Colonic mucosa (tissue), 4 donors: ENCODE measurements at regions not wholly inside any gene's neighbourhood (a gene's known extent, or its start where the extent isn't known, plus 50 kb on each side); places are given as distances from the start of the nearest gene placed in this dataset.
"Not testable (repeated sequence)": the region's sequence is repeated elsewhere in the genome, so short reads cannot be mapped to it uniquely, and the experiment has no call there.

Experiments used
- DNase-seq: peaks from one replicate; pipeline ENCODE4 v3.0.0-alpha.2; 2020
- H3K27ac ChIP-seq: fragments of 200-600 bp; one replicate; pipeline ENCODE4 v1.8.0; 2021
- H3K27me3 ChIP-seq: fragments of 200-600 bp; one replicate; pipeline ENCODE4 v1.8.0; 2021
- H3K36me3 ChIP-seq: fragments of 200-600 bp; one replicate; pipeline ENCODE4 v1.8.0; 2021
- H3K4me1 ChIP-seq: fragments of 200-600 bp; one replicate; pipeline ENCODE4 v1.8.0; 2021; ENCODE audit warnings: mild to moderate bottlenecking
- H3K4me3 ChIP-seq: fragments of 200-600 bp; one replicate; pipeline ENCODE4 v1.8.0; 2021
- H3K9ac ChIP-seq, 2 donors: one replicate each; pipeline ENCODE4 v1.7.0; 2013; ENCODE audit warnings: control low read depth in 2 of 2, low read depth in 2 of 2, low read length in 2 of 2
- H3K9me3 ChIP-seq: fragments of 200-600 bp; one replicate; pipeline ENCODE4 v1.8.0; 2021
- intact Hi-C: fragments of 100-400 bp; cut with DNase I; formaldehyde crosslinking; loops from one replicate; pipeline ENCODE4 v1.14.1; 2022
- TF ChIP-seq, protein P1 (sequence below): fragments of 200-600 bp; IDR thresholded peaks from one replicate; pipeline ENCODE4 v1.8.0; 2022; ENCODE audit warnings: antibody characterized with exemption, mild to moderate bottlenecking
- donor health status: healthy.
- donor health status: DM: no; HTN: no; CAD: no.
- donor health status: DM: no; HTN: no; CAD: no.

DNA sequence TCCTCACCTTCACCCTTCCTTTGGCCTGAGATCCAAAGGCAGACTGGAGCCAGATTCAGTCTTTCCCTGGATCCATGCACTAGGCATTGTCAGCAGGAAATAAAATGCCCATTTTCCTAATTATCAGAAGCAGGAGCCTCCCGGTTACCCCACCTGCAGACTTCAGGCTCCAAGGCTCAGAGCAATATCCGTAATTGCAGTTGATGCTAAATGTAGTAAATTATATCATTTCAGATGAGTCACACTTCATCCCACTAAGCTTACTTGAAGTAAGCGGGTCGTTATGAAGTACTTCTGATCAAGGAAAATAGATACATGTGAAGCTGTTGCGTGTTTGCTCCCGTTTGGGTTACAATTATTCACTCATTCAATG lies 110.7 kb upstream of the SFSWAP start:
- TF ChIP-seq, protein P1, sequence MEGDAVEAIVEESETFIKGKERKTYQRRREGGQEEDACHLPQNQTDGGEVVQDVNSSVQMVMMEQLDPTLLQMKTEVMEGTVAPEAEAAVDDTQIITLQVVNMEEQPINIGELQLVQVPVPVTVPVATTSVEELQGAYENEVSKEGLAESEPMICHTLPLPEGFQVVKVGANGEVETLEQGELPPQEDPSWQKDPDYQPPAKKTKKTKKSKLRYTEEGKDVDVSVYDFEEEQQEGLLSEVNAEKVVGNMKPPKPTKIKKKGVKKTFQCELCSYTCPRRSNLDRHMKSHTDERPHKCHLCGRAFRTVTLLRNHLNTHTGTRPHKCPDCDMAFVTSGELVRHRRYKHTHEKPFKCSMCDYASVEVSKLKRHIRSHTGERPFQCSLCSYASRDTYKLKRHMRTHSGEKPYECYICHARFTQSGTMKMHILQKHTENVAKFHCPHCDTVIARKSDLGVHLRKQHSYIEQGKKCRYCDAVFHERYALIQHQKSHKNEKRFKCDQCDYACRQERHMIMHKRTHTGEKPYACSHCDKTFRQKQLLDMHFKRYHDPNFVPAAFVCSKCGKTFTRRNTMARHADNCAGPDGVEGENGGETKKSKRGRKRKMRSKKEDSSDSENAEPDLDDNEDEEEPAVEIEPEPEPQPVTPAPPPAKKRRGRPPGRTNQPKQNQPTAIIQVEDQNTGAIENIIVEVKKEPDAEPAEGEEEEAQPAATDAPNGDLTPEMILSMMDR: no peak
- H3K36me3 ChIP-seq: no peaks in the 10 kb centered on the region
- intact Hi-C loops: no loop called here

DNA sequence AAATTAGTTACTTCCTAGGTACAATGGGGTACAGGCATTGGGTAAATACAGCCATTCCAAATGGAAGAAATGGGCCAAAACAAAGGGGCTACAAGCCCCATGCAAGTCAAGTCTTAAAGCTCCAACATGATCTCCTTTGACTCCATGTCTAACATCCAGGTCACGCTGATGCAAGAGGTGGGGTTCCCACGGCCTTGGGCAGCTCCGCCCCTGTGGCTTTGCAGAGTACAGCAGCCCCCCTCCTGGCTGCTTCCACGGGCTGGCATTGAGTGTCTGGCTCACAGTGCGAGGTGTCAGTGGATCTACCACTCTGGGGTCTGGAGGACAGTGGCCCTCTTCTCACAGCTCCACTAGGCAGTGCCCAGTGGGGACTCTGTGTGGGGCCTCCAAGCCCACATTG lies 109.4 kb upstream of the SFSWAP start:
- intact Hi-C loops, DNase-seq, H3K36me3 ChIP-seq, H3K4me1 ChIP-seq, H3K9me3 ChIP-seq, H3K27me3 ChIP-seq, H3K27ac ChIP-seq, H3K9ac ChIP-seq, H3K4me3 ChIP-seq: not testable (repeated sequence)

More for the DNA sequence above, 110.7 kb upstream of the SFSWAP start:
- DNase-seq: no peak
- Histone ChIP-seq H3K27me3 (no peaks in the 10 kb centered on the region), H3K4me3 (no peak overlapping the region), H3K9me3 (no peaks in the 10 kb centered on the region), H3K27ac (no peak overlapping the region), H3K9ac (no peak overlapping the region), H3K4me1 (no peaks in the 10 kb centered on the region)

DNA sequence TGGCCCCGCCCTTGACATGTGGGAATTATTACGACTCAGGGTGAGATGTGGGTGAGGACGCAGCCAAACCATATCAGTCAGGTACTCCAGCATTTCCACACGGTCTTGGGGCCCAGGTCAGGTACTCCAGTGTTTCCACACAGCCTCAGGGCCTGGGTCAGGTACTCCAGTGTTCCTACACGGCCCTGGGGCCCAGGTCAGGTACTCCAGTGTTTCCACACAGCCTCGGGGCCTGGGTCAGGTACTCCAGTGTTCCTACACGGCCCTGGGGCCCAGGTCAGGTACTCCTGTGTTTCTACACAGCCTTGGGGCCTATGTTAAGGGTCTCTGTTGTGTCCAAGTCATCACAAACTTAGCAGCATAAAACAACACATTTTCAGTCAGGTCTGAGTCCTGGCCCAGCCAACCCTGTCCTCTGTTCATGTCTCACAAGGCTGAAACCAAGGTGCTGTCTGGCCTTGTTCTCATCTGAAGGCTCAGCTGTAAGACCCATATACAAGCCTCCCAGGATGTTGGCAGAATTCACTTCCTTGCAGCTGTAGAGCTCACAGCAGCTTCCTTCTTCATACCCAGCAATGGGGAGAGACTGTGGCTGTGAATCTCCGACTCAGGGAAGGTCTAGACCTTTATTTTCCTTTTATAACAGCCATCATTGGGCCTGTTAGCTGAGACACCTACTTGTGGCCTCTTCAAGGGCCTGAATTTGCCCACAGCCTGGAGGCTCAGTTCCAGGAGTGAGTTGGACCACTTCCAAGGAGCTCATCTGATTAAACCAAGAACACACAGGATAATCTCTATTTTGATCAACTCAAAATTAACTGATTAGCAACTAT lies 107.6 kb upstream of the SFSWAP start:
- intact Hi-C loops: no loop called here

DNA sequence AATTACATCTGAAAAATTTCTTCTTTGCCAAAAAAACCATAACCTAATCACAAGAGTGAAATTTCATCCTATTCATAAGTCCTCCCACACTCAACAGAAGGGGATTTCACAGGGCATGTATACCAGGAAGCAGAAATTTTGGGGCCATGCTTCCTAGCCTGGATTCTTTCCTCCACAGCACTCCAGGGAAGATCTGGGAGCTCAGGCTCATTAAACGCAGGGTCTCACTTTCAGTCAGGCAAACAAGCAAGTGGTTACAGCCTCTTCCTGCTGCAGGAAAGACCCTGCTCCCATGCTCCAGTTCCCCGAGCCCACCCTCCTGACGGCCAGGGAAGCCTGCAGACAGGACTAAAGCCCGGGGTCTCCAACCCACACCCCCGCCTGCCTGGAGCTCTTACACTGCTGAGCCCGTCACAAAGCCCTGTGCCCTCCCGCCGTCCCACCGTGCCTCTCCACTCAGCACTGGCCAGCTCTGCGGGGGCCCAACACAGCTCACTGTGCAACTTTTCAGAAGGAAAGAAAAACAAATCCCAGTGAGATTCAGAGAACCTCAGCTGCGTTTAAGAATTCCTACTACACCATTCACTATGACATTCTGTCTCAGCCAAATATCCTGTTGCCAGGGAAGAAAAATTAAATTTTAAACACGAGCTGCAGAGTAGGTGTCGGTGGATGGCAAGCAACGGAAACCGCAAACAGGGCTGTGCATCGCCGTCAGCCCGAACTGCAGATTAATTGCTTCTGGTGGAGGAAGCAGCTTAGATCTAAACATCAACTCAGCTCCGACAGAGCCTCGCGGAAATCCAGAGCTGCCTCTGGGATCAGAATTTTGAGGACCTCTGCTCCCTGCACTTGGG lies 106.7 kb upstream of the SFSWAP start:
- intact Hi-C loops: no loop called here

More for the DNA sequence above, 107.6 kb upstream of the SFSWAP start:
- no peak overlapping the region for H3K4me3 ChIP-seq
- no peak for DNase-seq
- no peaks in the 10 kb centered on the region for H3K4me1 ChIP-seq
- TF ChIP-seq, protein P1: no peak
- no peaks in the 10 kb centered on the region for H3K36me3 ChIP-seq
- H3K27ac ChIP-seq: no peak overlapping the region
- H3K27me3 ChIP-seq: no peaks in the 10 kb centered on the region
- H3K9ac ChIP-seq: no peak overlapping the region
- no peaks in the 10 kb centered on the region for H3K9me3 ChIP-seq

DNA sequence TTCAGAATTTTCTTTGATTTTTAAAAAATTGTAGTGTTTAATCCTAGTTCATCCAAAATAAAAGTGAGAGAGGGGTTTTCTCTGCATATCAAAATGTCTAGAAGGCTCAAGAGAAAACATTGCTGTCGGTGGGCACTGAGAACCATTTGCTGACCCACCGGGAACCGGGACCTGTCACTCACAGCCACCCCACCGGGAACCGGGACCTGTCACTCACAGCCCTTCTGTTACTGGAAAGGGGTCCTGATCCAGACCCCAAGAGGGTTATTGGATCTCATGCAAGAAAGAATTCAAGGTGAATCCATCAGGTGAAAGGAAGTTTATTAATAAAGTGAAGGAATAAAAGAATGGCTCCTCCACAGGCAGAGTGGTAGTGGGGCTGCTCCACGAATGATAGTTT lies 106.0 kb upstream of the SFSWAP start:
- H3K27ac ChIP-seq: no peak overlapping the region
- TF ChIP-seq, protein P1: no peak
- H3K4me3 ChIP-seq: no peak overlapping the region
- H3K4me1 ChIP-seq: no peaks in the 10 kb centered on the region
- H3K36me3 ChIP-seq: no peaks in the 10 kb centered on the region
- intact Hi-C loops: no loop called here
- H3K9ac ChIP-seq: no peak overlapping the region
- no peak for DNase-seq
- no peaks in the 10 kb centered on the region for H3K9me3 ChIP-seq
- H3K27me3 ChIP-seq: no peaks in the 10 kb centered on the region

More for the DNA sequence above, 106.7 kb upstream of the SFSWAP start:
- Histone ChIP-seq H3K4me1 (no peaks in the 10 kb centered on the region), H3K4me3 (no peak overlapping the region), H3K27me3 (no peaks in the 10 kb centered on the region), H3K9ac (no peak overlapping the region), H3K27ac (no peak overlapping the region), H3K9me3 (no peaks in the 10 kb centered on the region), H3K36me3 (no peaks in the 10 kb centered on the region)
- TF ChIP-seq, protein P1: no peak
- DNase-seq: no peak
